ENCODE measurements at regions not wholly inside any gene's neighbourhood (a gene's known extent, or its start where the extent isn't known, plus 50 kb on each side); places are given as distances from the start of the nearest gene placed in this dataset.

DNA sequence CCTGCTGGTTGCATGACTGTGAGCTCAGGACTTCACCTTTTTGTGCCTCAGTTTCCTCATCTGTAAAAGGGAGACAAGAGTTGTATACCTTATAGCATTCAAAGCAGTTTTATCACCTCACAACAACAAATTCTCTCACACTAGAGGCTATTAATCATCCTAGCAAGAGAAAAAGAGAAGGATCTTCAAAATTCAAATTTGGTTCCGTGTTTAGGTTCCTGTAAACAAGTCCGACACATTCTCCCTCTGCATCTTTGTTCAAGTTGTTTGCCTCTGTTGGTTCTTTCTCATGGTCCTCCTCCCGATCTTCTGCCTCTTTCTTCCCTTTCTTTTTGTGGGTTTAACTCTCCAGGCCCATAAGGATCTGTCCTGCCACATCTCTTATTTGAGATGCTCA is 218.0 kb downstream of the PIK3R1 start:
- DNase-seq, result no peak

DNA sequence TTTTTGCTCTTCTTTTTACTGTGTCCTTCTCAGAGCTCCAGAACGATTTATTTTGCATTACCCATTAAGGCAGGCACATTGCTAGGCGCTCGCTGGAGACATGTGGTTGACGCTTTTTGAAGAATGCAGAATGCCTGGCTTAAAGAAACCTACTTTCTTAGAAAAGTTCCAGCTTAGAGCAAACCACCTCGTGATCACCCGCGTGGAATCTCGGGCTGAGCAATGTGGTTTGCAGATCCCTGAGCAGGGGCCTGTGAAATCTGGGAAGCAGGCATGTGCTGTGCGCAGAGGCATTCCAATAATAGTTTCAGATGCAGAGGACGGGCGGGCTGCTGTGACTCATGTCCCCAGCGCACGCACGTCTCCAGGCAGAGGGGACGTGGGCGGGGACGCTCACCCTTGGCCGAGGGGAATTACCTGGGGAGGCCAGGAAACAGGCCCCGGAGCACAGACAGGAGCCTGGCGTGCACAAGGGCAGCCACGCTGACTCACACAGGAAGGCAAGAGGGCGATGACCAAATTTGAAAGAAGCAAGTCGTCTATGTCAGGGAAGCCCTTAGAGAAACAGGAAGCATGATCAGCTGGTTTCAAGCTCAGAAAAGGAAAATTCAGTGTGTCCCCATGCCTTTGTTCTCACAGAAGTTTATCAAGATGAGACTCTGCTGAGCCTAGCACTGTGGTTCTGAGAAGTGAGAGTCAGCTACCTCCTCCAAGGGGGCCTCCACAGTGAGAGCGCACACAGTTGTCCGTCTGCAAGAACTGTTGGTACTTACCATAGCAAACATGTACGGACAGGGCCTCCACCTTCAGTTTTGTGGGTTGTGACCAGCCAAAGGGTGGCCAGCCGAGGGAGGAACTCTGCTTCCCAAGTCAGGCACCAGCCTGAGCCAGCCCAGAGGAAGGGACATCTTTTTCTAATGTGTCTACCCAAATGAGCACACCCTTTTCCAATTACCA is 218.6 kb downstream of the PIK3R1 start:
- DNase-seq, result no peak

DNA sequence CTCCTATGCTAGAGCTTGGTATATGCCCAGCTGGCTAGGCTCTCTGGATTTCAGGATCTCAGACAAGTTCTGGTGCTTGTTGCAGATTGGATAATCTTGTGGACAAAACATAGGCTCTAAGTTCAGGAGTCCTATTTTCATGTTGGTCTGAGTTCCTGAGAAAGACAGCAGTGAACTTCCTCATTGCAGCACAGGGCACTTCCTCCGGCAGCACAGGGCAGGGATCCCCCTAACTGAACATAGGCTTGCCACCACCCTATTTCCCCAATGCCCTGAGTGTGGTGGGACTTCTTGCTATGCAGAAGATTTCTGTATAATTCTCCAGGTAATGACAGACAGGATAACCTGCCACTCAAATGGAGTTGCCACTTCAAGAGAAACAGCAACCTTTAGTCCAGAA is 220.1 kb downstream of the PIK3R1 start:
- DNase-seq, result no peak

DNA sequence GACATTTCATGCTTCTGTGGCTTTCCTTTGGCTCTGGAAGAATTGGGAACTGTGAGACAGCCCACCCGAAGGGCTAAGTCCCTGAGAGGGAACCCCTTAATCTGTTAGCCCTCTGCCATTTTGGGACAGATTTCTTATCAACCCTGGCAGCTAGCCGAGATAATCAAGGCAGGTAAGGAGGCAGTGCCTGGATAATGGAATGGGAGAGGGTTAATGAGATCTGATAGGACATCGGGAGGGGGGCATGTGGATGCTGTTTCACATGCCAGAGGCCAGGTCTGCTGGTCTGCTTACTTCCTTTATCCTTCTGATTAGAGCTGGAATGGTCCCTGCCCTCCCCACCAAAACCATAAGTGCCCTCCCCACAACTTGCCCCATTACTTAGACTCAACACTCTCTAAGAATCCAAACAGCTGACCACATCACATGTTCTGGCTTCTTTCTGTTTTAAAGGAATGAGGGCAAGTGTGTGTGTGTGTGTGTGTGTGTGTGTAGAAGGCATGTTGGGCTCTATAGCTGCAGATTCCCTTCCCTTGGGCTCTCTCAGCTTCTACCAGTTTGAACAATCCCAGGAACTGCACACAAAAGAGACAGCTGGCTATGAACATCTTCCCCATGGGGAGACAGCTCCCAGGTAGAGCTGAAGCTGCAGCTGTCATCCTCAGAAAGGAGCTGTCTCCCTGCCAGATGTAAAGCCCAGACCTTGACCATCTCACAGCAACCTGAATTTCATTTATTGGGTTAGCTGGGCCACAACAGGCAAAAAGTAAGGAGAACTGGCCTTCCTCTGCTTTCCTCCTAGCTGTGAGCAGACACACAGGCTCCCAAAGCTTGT is 221.3 kb downstream of the PIK3R1 start:
- no peak for DNase-seq

DNA sequence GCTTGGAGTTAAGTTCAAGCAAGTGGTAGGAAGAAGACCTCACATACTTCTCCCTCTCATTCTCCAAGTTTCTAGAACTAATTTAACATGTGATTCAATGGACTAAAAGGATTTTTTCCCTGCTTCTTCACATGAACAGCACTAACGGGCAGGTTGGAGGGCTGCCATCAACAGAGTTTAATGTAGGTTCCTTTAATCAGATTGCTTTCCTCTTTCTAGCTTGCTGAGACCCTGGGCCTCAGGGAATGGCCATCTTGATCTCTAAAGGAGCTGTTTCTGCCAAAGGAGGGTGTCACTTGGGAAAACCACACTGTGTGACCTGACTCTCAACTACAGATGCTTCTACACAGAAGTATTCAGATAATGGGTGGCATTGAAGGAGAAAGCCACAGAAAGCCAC is 223.3 kb downstream of the PIK3R1 start:
- no peak for DNase-seq

DNA sequence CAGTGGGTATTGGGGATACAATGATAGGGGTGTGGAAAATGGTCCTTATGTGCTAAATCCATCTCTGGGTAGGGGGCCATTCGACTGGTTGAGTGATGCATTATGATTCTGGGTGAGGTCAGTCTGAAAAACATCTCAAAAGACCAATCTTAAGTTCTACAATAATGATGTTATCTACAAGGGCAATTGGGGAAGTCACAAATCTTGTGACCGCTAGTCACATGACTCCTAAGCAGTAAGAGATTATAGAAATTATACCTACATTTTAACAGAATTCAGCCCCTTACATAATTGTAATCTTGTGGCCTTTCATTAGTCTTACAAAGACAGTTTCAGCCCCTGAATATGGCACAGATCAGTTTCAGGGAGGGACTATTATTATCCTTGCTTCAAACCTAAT is 224.7 kb downstream of the PIK3R1 start:
- DNase-seq, result no peak

DNA sequence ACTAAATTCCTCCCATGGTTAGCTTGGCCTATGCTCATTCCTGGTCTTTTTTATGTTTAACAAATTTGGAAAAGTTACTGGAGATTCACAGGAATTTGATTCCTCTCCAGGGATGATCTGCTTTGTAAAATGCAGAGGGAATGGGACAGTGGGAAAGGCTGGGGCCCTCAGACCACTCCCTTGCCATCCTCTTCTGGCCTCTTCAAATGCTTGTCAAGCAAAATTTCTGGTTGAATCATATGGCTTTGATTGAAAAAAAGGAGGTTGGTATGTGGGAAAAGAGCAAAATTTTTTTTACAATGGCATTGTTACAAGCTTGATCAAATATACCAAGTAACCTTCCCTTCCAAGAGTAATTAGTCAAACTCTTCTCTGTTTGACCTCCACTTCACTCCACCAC is 225.1 kb downstream of the PIK3R1 start:
- DNase-seq, result no peak

DNA sequence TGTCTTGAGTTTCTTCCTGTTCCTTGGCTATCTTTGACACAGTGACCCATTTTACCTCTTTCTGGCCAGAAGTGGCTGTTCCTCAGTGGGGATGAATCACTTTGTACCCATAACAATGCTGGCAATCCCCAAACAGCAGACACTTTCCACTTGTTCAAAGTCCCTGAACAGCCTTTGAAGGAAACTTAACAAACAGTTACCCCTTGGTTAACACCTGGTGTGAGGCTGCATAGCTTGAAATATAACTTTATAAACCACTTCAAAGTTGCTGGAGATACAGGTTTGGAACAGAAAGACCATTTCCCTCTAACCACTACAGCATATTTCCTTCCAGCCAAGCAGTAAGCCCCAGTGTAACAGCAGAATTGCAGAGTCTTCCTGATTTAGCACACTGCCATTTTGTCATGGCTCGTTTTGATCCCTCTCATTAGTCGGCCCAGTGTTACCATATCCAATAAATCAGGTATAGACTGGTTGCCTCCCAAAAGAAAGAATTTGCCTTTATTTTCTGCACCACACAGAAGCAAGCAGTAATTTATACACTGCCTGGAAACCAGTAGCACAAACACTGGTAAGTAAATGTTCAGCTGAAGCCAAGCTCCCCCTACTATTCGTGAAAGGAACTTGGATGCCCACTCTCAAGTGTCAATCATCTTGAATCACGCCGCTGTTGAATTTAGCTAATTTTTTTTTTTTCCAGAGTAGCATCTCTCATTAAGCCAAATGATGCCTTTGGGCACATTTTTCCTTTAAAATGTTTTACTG is 225.9 kb downstream of the PIK3R1 start:
- no peak for DNase-seq

DNA sequence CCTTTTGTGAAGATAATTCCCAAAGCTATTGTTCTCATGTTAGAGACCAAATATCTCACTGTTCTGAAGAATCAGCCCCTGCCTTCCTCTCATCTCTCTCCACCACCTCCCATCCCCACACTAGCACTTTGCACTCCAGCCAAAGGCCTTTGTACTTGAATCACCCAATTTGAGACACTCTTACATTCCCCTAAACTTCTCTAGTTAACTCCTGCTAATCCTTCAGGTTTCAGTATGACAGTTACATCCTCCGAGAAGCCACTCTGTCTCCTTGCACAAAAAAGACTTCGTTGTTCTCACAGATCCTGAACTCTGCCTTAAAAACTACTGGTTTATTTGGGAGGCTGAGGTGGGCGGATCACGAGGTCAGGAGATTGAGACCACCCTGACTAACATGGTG is 227.5 kb downstream of the PIK3R1 start:
- DNase-seq, result no peak

DNA sequence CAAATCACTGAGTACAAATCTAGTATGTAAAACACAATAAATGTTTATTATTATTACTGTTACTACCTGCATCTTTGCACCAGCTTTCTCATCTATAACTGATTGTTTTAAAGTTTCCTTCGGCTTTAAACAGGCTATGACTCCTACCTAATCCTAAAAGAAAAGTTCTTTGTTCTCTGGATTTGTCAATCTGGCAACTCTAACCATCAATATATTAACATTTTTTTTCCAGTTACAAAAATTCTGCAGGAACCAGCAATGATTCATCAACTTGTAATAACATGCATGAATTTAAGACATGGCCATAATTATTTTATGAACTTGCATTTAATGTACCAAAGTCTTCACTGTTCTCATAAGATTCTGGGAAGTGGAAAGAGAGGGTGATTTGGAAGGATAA is 228.5 kb downstream of the PIK3R1 start:
- no peak for DNase-seq

DNA sequence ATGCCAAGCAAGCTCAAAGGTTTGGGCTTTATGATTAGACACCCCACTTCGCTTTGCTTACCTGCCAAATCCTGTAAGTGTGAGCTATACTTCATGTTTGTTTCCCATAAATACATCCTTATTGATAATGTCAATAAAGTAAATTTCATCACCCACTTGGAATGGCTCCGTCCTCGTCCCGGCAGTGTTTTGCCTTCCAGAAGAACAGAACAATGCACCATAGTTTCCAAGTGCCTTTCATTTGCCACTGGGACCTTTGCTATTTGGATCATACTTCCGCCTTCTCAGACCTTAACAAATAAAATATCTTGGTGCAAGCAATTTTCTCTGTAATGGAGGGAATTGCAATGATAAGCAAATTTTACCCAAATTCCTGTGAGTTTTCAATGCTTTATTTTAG is 229.3 kb downstream of the PIK3R1 start:
- no peak for DNase-seq

DNA sequence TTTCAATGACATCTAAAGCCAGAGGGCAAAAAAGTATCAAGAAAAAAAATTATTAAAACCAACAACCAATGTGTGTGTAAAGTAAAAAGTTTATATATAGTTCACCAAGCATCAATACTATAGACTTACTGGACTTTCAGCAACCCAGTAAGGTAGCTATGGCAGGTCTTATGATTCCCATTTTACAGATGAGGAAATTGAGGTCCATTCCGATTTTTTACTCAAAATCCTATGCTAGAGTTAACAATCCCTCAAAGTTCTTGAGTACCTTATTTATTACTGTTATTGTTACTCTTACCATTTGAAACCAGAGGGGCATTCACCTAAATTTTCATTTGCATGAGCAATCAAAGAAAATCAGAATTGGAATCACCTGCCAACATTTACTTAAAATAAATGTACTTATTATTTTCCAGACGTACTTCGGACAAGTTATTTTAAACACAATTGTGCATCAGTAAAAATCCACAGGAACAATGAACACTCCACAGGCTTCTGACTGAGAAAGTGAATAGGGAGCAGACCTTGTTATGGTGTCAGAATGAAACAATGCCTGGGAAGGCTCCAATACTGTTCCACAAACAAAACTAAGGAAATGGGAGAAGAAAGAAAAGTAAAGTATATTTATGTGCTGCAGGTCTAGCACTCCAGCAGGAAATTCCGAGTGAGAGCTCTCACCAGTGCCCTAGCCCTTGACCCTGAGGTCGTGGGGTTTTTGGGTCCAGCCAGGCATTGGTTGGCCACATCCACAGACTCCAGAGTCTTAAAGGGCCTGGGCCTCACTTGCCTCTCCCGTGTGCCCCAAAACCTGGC is 229.9 kb downstream of the PIK3R1 start:
- no peak for DNase-seq

DNA sequence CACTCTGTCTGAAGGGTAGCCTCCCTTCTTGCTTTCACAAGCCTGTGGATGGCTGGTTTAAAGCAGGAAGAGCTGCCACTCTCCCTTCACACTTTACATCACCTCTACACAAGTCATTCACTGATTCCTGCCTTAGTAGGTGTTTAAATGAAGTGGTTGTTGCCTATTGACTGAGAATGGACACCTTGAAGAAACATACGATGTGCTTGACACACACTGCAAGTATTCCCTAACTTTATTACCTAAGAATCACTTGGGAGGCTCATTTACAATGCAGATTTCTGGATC is 230.5 kb downstream of the PIK3R1 start:
- DNase-seq, result no peak

DNA sequence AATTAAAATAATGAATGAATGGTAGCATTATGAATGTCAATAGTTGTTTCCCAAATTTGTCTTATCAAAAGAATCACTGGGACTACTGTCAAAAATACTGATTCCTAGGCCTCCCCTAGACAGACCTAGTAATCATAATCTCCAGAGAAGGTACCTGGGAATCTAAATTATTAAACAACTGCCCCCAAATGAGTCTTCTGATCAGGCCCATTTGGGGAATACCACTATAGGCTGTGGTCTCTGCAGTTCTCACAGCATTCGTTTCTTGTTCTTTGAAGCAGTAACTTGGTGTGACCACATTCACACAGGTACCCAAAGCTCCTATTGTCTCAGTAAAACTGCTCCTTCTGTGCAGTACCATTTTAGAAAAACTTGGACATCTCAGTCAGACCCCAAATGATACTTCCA is 230.9 kb downstream of the PIK3R1 start:
- no peak for DNase-seq

DNA sequence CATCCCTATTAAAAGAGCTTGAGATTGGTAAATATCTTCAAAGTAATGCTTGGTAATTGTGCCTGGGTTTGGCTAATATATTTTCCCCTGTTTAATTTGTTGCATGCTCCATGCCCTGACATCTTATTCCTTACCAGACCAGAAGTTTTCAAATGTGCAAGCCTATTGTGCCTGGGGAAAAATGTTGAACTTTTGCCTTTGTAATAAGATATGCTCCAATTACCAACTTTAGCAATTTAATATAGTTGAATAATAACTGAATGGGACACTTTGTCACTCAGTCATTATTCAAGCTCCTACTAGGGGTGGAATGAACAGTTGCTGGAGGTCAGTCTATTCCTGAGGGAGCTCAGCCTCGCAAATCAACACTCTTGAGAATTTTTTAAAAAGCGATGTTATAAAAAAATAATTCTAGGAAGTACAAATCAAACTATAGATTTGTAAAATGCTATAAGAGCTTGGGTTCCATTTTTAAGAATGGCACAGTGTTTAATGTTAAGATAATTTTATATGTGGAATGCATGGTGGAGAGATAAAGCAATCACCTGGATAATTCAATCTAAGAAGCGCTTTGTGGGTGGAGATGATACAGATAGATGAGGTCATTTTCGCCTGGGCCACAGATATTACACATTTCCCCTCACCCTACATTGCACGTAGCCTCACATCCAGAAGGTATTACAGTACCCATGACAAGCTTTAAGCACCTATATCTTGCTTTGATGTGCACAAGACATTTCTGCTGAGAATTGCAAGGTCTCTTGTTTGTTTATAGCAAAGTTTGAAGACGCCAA is 231.8 kb downstream of the PIK3R1 start:
- no peak for DNase-seq

DNA sequence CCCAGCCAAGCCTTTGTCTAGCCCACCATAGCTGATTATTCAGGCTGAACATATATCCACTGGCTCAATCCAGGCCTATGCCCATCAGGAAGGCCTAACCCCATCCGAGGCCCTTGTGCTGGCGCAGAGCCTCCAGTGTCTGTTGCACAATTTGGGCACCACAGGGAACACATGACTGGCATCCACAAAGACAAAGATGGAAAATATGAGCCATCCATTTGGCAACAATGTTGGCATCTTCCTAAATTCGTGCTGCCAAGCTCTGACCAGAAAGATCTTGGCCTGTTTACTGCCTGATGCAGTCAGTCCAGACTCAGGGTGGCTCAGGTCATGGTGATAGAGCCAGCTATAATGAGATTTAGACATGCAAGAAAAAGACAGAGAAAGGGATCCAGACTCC is 233.8 kb downstream of the PIK3R1 start:
- DNase-seq, result no peak

DNA sequence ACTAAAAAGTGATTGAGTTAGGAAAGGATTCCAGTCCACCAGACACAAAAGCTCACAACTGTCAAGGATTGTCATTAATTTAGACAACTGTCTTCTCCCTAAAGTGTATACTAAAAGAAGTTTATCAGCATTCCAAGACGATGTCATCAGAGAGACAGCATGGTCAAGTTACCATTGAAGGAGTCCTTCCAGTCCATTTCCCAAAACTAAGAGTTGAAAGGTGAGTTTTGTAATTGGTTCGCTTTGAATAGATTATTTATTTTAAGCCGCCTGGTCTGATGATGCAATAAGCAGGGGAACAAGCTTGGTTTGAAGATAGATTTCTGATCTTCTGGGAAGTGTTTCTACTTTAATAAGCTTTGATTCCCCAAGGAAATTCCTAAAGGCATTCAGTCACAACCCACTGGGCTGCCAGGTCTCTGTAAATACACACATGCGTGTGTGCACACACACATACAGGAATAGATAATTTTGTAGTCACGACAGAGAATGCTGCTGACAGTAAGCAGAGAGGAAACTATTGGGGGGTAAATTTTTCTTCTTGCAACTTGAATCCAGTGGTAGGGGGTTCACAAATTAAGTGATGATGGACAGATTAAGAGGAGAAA is 234.8 kb downstream of the PIK3R1 start:
- no peak for DNase-seq

DNA sequence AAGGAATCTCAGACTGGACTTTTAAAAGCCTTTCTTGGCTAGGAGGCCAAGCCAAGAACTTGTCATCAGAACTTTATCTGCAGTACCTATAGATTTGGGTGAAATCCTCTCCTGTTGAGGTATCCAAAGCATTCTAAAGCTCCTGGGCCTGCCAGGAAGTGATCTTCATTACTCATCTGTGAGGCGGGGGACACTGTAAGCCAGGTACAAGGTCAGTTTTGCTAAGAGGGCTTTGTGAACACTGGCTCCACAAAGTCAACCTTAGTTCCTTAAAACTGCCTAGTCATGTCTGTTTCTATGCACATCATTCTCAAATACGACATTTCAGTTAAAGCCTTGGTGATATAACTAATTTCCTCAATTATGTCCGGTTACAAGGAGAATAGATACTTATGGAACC is 236.7 kb downstream of the PIK3R1 start:
- no peak for DNase-seq

DNA sequence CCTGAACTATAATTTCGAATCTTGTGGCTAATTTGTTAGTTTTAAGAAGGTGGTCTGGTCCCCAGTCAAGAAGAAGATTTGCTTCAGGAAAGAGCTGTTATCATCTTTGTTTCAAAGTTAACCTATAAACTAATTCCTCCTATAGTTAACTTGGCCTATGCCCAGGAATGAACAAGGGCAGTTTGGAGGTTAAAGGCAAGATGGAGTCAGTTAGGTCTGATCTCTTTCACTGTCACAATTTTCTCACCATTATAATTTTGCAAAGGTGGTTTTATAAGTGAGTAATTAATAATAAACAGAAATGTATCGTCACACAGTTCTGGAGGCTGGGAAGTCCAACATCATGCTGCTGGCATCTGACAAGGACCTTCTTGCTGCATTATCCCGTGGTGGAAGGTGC is 238.6 kb downstream of the PIK3R1 start:
- DNase-seq, result no peak

DNA sequence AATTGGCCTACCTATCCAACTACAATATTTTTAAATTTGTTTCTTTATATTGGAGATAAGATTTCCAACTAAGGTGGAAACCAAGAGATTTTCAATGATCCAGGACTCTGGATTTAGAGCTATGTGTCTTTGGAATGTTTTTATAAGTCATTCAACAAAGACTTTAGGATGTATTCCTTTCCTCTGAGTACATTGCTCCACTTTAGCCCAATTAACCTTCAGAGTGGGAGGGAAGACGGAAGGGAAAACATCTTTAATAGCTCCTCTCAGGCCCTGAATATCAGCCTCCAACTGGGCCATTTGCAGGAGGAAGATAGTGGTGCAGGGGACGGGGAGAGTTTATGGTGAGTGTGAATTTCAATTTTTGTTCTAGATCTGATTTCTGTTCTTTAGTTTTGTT is 239.2 kb downstream of the PIK3R1 start:
- DNase-seq, result no peak

DNA sequence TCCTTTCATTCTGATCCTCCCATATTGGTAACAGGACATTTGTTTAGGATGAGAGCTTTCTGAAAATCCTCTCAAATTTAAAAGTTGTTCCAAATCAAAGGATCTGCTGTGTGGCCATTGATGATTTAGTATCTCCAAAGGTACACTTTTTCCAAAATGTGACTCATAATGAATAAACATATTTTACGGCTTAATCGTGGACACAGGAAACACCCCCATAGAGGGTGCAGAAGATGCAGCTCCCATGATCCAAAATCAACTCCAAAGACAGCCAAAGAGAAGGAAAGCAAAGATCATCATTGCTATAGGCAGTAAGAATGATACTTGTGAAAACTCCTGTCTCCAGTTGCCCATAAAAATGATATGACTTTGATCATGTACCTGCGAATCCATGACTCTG is 239.7 kb downstream of the PIK3R1 start:
- no peak for DNase-seq
